Ovary (tissue), 7 donors: ENCODE measurements at regions not wholly inside any gene's neighbourhood (a gene's known extent, or its start where the extent isn't known, plus 50 kb on each side); places are given as distances from the start of the nearest gene placed in this dataset. TPM values are rescaled to one million over a fixed set of nuclear protein-coding genes. Genes with fewer than 3 reads are reported as not detected.

Source experiments
- DNase-seq, 5 donors: peaks; one replicate each; pipeline ENCODE4 v3.0.0-alpha.2; 2019 to 2020
- H3K27ac ChIP-seq, 2 donors: fragments of 200-600 bp; one replicate each; pipeline versions ENCODE4 v1.5.1 to v1.8.0; 2019 to 2022
- H3K27me3 ChIP-seq: fragments of 200-600 bp; one replicate; pipeline ENCODE4 v1.8.0; 2022
- H3K36me3 ChIP-seq: fragments of 200-600 bp; sonication (generic); one replicate; pipeline ENCODE4 v1.5.1; 2019
- H3K4me1 ChIP-seq: one replicate; pipeline ENCODE4 v1.8.1; 2013; ENCODE audit warnings: mild to moderate bottlenecking, moderate library complexity; ENCODE audit not compliant: insufficient read depth
- H3K4me3 ChIP-seq: fragments of 200-600 bp; sonication (generic); one replicate; pipeline ENCODE4 v1.5.1; 2017
- H3K9me3 ChIP-seq, 2 donors: fragments of 200-600 bp in 1 of 2; sonication (generic) in 1 of 2; one replicate each; pipeline versions ENCODE4 v1.5.1 to v1.8.1; 2013 to 2019; ENCODE audit warnings: mild to moderate bottlenecking in 1 of 2, moderate library complexity in 1 of 2
- EP300 ChIP-seq: sonication (generic); formaldehyde crosslinking; IDR thresholded peaks from one replicate; pipeline ENCODE4 v1.6.1; 2017; ENCODE audit warnings: antibody characterized with exemption
- POLR2A ChIP-seq: fragments of 450-650 bp; IDR thresholded peaks from one replicate; pipeline ENCODE4 v1.6.1; 2017; ENCODE audit warnings: antibody characterized with exemption, mild to moderate bottlenecking, moderate library complexity
- WGBS, 3 donors: extraction: QIAGEN DNeasy Blood & Tissue Kit in 1 of 3; methylation state at CpG; one replicate each; pipeline versions ENCODE4 v1.1.5 to v1.1.7; 2013 to 2017; 5-methylcytosine and 5-hydroxymethylcytosine counted together
- intact Hi-C, 4 donors: fragments of 100-400 bp; cut with DNase I; formaldehyde crosslinking; loops; one replicate each; pipeline versions ENCODE4 v1.11.0 to v1.15.1; 2022 to 2023
- small RNA-seq: library from RNA; depleted of rRNA; stranded (forward); fragments of <200 nt; gene quantifications from one replicate; pipeline ENCODE3, GENCODE V24; 2016
- TF ChIP-seq, protein P1 (sequence below), 3 donors: fragments of 450-650 bp in 2 of 3; fragments of 200-600 bp in 1 of 3; IDR thresholded peaks; one replicate each; pipeline versions ENCODE4 v1.5.1 to v1.8.0; 2016 to 2022; ENCODE audit warnings: antibody characterized with exemption in 3 of 3, mild to moderate bottlenecking in 1 of 3
- donor health status: DM: no; HTN: no; CAD: no; lungs with moderate emphysema.
- donor health status: DM: no; HTN: no; CAD: no.
- donor health status: Bipolar disorder and iron deficiency.
- donor health status: DM: no; HTN: no; CAD: no.
- donor health status: DM: yes; HTN: yes; CAD: no.

DNA sequence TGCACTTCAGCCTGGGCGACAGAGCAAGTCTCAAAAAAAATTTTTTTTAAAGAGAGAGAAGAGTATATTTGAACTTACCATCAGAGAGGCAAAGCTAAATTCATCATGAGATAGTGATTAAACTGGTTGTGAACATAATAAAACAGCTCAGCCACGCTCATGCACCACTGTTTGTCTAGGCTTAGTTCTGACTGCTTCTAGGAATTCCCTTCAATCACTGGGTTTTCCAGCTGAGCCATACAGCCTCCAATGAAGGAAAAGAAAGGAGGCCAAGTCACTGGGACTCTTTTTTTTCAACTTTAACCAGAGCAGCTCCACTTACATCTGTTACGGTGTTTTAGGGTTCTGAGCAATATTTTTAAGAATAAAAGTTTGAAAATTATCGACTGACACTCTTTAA is 50.4 kb upstream of the HNRNPU start:
- H3K36me3 ChIP-seq: no peaks in the 10 kb centered on the region
- H3K9me3 ChIP-seq: no peaks in the 10 kb centered on the region
- no peaks in the 10 kb centered on the region for H3K27me3 ChIP-seq
- WGBS, 3 donors: 90 to 96% (median 96%) methylated on average over 4 of the region's 4 CpGs
- H3K27ac ChIP-seq: no peak overlapping the region
- TF ChIP-seq EP300: no peak
- TF ChIP-seq POLR2A: no peak
- TF ChIP-seq, protein P1, sequence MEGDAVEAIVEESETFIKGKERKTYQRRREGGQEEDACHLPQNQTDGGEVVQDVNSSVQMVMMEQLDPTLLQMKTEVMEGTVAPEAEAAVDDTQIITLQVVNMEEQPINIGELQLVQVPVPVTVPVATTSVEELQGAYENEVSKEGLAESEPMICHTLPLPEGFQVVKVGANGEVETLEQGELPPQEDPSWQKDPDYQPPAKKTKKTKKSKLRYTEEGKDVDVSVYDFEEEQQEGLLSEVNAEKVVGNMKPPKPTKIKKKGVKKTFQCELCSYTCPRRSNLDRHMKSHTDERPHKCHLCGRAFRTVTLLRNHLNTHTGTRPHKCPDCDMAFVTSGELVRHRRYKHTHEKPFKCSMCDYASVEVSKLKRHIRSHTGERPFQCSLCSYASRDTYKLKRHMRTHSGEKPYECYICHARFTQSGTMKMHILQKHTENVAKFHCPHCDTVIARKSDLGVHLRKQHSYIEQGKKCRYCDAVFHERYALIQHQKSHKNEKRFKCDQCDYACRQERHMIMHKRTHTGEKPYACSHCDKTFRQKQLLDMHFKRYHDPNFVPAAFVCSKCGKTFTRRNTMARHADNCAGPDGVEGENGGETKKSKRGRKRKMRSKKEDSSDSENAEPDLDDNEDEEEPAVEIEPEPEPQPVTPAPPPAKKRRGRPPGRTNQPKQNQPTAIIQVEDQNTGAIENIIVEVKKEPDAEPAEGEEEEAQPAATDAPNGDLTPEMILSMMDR (IDR thresholded peaks at IDR 0.05): no peak
- intact Hi-C loops: no loop called here
- no peak overlapping the region for H3K4me3 ChIP-seq
- H3K4me1 ChIP-seq: peaks cover 1% of the 10 kb centered on the region
- no peak for DNase-seq

Small RNA genes in the stretch of these regions (small RNA-seq; reads per million reads assigned to genes)
- gene RNU6-1089P: not detected
- not detected for gene RNU6-947P
- not detected for gene RNU6-999P
